ENCODE measurements at regions not wholly inside any gene's neighbourhood (a gene's known extent, or its start where the extent isn't known, plus 50 kb on each side); places are given as distances from the start of the nearest gene placed in this dataset.

GRCh38 chr7:49247759-49248158, 323.4 kb downstream of the CDC14C start:
- no peak for TF ChIP-seq CTCF (IDR thresholded peaks at IDR 0.05; ENCODE audit: low read depth, low read length)
- DNase-seq (ENCODE audit: extremely low read depth, low read depth): no peak

- TF ChIP-seq CTCF (IDR thresholded peaks at IDR 0.05; ENCODE audit: low read depth, low read length): no peak
- no peak for DNase-seq (ENCODE audit: extremely low read depth, low read depth)
Observed at GRCh38 chr7:49255054-49255453, 330.7 kb downstream of the CDC14C start.

- no peak for TF ChIP-seq CTCF (IDR thresholded peaks at IDR 0.05; ENCODE audit: low read depth, low read length)
- no peak for DNase-seq (ENCODE audit: extremely low read depth, low read depth)
Observed at GRCh38 chr7:49260538-49260937, 336.2 kb downstream of the CDC14C start.

- no peak for TF ChIP-seq CTCF (IDR thresholded peaks at IDR 0.05; ENCODE audit: low read depth, low read length)
- DNase-seq (ENCODE audit: extremely low read depth, low read depth): no peak
Observed at GRCh38 chr7:49261928-49262327, 337.6 kb downstream of the CDC14C start.

- no peak for TF ChIP-seq CTCF (IDR thresholded peaks at IDR 0.05; ENCODE audit: low read depth, low read length)
- no peak for DNase-seq (ENCODE audit: extremely low read depth, low read depth)
Observed at GRCh38 chr7:49264530-49264929, 340.2 kb downstream of the CDC14C start.

GRCh38 chr7:49273897-49274296, 349.6 kb downstream of the CDC14C start:
- no peak for TF ChIP-seq CTCF (IDR thresholded peaks at IDR 0.05; ENCODE audit: low read depth, low read length)
- DNase-seq (ENCODE audit: extremely low read depth, low read depth): no peak

- no peak for TF ChIP-seq CTCF (IDR thresholded peaks at IDR 0.05; ENCODE audit: low read depth, low read length)
- DNase-seq (ENCODE audit: extremely low read depth, low read depth): no peak
Observed at GRCh38 chr7:49279891-49280290, 355.5 kb downstream of the CDC14C start.

Data from AG09319 (cell line).